Activated CD4-positive, alpha-beta T cell treated with anti-CD3 and anti-CD28 coated beads for 1 hour (primary cell): ENCODE measurements at regions not wholly inside any gene's neighbourhood (a gene's known extent, or its start where the extent isn't known, plus 50 kb on each side); places are given as distances from the start of the nearest gene placed in this dataset.
"Not testable (repeated sequence)": the region's sequence is repeated elsewhere in the genome, so short reads cannot be mapped to it uniquely, and the experiment has no call there.

ENCODE experiments used
- DNase-seq: peaks from one replicate; pipeline ENCODE4 v3.0.0-alpha.2; 2020

DNA sequence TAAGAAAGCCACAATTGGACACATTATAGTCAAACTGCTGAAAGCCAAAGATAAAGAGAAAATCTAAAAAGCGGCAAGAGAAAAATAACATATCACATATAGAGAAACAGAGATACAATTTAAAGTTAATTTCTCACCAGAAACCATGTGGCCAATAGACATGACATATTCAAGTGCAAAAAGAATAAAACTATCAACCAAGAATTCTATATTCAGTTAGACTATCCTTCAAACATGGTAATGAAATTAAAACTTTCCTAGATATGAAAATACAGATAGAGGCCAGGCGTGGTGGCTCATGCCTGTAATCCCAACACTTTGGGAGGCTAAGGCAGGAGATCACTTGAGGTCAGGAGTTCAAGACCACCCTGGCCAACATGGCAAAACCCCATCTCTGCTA is 129.1 kb upstream of the RNF32 start:
- no peak for DNase-seq

DNA sequence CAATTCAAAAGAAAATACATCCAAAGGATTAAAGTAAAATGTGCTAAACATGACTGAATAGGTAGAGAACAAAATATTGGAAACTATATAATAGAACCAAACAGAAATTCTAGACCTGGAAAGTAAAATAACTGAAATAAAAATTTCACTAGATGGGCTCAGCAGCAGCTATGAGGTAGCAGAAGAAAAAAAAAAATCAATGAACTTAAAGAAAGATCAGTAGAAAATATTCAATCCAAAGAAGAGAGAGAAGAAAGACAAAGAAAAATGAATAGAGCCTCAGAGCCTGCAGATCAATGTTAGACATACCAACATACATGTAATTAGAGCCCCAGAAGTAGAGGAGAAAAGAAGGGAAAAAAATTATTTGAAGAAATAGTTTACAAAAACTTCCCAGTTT is 129.6 kb upstream of the RNF32 start:
- DNase-seq = no peak

DNA sequence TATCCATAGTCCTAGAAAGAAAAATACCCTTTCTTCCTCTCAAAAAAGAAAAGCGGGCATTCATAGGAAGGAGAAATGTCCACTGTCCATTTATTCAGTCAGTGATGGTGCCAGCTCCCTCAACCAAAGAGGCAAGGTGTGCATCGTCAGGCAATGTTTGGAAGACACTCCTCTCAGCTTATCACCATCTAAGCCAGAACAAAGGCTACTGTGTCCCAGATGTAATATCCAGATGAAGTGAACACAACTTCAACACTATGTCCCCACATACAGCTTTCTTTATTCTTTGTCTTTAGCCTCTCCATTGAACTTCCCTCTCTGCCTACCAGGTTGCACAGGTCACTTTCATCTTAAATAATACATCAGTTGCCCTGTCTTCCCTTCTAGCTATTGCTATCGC is 131.4 kb upstream of the RNF32 start:
- DNase-seq = no peak

DNA sequence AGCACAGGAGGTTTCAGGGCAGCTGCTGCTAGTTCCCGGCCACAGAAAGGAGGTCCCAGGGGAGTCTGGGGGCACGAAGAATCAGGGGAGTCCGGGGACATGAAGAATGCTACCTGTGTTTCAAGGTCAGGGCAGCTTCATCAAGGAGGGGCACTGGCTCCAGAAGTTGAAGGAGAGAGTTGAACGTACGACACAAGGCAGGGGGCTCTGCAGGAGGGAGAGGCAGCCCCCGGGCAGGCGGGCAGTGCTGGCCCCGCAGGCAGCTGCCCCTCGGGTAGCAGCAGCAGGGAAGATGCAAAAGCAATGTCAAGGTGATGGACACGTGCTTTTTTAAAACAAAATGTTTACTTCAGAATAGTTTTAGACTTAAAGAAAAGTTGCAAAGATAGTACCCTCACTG is 134.7 kb upstream of the RNF32 start:
- DNase-seq = no peak

DNA sequence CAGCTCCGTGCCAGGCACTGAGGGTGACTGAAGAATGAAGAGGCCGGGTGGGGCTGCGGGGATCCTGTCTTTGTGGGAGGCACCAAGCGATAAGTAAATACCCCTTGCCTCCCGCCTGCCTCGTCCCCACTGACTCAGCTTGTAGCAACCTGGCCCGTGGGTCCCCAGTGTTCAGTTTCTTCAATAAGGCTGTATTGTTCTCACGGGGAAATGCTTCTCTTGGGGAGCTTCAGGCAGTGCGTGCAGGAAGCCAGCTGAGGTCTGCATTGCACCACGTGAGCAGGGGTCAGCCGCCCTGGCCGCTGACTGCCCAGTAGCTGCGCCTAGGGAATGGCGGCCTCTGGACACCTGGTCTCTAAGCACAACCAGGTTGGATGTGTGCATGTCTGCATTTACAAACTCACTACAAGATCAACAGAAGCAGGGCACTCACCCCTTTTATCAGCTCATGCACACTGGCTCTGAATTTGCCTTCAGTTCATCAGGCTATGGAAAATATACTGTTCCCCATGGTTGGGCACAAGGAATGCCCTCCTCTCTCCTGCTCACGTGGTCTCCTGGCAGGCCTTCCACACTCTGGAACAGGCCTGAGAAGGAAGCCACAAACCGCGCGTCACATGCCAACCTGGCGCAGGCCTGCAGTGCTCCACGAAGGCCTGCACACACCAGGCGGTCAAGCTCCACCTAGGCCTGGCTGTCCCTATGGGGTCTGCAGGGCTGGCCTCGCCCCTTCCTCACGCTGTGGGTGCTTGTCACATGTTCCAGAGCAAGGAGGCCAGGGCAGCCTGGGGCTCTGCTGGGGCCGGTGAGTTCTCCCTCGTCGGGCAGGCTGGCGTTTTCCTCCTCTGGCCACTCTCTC is 135.7 kb upstream of the RNF32 start:
- no peak for DNase-seq

DNA sequence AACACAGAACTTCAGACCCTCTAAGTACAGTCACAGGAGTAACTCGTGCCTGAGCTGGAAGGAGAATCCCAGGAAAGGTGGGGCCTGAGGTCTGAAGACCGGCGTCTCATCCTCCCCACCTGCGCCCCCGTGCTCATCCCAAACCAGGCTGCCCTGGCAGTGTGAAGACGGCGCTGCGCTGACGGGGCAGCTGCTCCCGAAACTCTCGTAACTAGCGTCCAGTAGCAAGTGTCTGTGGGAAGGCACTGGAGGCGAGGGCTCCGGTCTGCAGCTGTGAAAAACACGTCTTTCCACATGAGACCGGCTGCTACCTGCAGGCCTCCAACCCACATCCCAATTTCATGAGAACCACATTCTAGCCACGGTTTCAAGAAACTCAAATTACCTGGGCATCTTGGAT is 136.6 kb upstream of the RNF32 start:
- DNase-seq = no peak

DNA sequence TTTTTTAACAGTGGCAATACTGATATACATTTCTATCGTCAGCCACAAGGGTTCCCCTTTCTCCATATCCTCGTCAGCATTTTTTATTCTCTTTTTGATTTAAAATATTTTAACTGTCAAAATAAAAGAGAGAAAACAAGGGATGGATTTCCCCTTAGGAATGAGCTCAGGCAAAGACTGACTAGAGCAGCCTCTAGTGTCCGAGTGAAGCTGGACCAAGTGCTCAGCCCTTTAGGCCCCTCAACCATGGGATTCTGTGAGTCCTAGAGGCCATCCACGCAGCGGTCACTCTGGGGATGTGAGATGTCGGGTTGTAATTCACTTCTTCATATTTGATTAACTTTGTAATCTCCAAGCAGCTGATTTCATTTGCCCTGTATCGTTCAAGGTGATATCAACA is 137.4 kb upstream of the RNF32 start:
- no peak for DNase-seq

DNA sequence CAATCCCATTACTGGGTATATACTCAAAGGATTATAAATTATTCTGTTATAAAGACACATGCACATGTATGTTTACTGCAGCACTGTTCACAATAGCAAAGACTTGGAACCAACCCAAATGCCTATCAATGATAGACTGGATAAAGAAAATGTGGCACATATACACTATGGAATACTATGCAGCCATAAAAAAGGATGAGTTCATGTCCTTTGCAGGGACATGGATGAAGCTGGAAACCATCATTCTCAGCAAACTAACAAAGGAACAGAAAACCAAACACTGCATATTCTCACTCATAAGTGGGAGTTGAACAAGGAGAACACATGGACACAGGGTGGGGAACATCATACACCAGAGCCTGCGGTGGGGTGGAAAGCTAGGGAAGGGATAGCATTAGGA is 138.8 kb upstream of the RNF32 start:
- not testable (repeated sequence) for DNase-seq

DNA sequence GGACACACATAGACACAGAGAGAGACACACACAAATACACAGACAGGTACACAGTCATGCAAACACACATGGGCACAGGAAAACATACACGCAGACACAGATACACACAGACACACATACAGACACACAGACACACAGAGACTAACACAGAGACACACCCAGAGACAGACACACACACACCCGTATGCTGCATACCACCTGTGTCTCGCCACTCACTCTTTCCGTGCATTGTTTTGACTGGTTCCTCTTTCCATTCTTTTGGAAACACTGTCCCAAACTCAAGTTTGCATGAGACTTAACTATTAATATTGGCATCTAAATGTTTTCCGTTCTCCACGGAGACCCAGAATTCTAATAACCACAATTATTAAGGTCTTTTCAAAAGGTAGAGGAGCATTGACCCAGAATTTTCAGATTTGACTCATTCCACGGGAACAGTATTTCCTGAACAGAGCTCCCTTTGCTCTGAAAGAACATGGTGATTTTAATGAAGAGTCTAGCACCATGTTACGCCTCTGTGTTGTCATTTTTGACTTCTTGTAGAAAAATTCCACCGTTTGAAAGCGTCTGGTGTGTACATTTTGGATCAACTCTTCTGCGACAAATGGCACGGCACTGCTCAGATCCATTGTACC is 141.2 kb upstream of the RNF32 start:
- DNase-seq = no peak

DNA sequence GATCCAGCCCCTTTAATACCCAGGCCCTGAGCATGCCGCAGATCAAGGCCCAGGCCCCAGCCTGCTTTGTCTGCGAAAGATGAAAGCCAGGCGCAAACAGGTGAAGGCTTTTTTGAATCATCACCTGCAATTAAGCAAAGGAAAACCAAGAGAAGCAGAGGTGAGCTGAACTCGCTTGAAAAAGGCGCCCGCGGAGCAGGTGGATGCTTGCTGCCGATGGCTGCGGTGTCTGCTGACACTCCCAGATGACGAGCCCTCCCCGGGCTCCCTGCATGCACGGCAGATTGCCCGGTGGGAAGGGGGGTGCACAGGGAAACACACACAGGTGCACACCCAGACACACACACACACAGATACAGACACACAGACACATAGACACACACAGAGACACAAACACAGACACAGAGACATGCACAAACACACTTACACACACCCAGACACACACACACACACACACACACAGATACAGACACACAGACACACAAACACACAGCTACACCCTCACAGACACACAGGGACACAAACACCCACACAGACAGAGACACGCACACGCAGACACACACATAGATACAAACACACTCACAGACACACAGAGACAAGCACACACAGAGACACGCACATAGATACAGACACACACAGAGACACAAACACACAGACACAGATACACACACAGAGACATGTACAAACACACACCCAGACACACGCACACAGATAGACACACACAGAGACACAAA is 142.6 kb upstream of the RNF32 start:
- no peak for DNase-seq

DNA sequence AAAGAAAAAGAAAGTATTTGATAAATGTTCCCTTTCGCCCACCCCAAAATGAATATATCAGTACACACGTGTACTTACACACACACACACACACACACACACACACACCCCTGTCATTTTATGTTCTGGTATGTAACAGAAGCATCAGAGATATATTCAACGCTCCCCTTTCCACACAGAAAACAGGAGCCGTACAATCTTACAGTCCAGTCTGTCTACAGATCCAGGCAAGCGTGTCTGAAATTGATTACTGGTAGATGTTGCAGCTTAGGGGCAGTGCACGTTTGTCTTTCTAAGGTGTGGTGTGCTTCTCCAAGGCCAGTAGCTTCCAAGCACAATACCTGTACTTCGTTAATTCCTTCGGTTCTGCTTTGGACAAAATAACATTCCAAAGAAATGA is 143.7 kb upstream of the RNF32 start:
- no peak for DNase-seq

DNA sequence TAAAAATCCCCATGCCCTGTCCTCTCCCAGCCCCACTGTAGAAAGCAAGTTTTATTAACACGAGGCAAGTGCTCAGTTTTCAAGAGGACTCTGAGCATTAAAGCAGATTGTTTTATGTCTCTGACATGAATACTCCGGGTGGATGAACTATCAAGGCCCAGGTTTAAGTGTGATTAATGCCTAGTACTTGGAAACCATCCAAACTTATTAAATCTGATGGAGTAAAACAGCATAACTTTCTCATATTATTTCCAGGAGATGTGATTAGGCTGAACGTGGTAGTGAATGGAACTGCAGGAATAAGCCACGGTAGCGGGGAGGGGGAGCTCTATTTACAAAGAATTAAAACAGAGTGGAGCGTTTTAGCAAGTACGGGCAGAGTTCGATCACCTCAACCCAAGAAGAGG is 144.2 kb upstream of the RNF32 start:
- no peak for DNase-seq

DNA sequence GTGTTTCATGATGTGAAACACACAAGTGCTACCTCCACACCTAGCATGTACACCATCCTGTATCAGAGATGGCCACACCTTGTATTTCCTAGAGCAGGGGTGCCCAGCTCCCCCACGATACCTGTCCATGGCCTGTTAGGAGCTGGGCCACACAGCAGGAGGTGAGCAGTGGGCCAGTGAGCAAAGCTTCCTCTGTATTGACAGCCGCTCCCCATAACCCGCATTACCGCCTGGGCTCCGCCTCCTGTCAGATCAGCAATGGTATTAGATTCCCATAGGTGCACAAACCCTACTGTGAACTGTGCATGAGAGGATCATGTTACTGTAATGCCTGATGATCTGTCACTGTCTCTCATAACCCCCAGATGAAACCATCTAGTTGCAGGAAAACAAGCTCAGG is 145.6 kb upstream of the RNF32 start:
- no peak for DNase-seq

DNA sequence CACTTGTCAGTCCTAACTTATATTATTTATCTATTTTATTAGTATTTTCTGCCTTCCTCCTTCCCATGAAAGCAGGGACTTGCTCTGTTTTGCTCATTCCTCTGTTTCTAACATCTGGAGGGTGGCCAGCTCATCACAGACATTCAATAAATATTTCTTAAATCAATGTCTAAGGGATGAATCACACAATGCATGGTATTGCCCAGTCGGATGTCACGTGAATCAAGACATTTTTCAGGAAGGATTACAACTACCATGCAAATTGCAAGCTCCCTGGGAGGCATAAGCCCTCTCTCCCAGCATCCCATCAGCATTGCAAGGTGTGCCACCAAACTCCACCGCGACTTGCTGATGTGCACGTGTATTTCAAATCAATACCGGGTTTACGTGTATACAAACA is 146.6 kb upstream of the RNF32 start:
- DNase-seq = no peak

DNA sequence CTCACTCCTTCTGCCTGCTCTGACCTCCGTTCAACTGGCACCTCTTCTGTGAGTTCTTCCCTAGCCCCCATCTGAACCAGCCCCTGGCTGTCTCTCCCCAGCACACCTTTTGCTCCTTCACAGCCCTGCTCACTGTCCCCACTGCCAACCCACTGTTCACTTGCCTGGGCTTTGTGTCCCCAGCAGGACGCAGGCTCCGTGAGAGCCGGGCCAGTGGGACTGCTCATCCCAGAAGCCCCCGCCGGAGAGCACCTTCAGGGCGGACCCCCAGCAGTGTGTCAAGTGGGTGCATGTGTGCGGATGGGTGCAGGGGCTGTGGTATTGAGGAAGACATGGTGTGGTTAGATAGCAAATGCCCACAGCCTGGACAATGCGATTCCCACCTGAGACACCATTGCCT is 148.4 kb upstream of the RNF32 start:
- DNase-seq = no peak

DNA sequence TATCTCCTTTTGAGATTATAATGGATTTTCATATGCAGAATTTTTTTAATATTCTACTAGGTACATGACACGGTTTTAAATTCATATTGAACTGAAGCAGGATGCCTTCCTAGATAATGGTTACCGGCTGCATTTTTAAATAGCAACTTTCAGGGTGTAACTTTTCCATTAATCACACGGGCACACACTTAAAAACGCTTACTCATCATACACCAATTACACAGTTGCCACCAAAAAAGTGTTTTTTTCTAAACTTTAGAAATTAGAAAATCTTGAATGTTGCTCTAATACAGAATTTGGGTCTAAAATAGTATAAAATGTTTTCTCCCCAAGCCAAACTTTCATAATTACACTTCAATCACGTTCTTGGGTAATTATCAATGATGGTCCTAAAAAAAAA is 149.1 kb upstream of the RNF32 start:
- DNase-seq = no peak

DNA sequence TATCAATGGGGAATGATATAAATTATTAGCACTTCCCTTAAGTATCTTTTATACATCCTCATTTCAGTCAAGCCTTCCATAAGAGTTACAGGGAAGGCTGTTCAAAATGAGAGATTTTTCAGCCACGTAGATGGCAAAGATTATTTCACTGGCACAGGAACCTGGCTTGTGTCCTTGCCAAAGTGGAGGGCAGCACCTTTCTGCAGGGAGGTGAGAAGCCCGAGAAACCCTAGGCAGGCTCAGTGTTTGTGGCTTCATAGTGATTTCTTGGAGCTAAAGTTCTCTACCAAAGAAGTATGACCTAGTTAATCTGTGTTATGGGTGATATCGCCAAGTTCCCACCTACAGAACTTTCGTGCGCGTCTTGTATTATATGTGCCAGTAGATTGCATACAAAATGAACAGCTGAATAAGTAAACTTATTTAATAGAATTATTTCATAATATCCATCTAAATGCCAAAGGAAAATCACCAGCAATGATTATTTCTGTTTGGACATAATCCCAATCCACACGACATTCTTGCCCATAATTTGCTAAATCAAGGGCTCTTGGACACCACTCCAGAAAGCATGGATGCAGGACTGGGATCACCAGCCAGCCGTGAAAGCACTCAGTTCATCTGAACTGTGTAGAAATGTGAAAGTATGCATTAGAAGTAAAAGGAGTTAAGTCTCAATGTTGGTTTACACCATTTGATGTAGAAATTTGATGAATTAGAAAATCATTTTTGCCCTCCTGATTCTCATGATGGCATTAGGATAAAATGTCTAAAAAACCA is 150.4 kb upstream of the RNF32 start:
- DNase-seq = no peak

DNA sequence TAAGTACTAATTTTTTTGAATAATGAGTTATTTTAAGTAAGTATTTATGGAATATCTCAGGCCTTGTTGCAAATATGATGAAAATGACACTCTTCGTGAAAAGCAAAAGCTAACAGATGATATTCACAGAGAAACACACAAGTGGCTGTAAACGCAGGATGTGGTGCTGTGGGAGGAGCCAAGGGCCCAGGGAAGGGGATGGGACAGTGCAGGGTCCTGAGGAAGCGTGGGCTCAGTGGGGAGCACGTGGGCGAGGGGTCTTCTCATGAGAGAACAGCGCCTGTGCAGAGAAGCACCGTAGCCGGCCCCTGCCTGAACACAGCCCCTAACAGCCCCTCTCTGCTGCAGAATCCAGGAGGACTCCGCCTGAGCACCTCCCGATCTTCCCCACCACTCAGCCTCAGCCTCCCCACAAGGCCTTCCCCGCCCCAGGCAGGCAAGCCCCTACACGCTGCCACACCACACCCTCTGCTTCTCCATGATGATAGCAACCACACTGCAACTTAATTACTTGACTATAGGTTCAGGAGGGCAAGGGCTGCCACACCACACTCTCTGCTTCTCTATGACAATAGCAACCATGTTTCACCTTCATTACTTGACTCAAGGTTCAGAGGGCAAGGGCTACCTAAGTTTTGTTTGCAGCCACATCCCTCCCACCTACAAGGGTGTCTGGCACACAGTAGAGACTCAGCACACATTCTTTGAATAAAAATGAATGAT is 152.6 kb upstream of the RNF32 start:
- no peak for DNase-seq

DNA sequence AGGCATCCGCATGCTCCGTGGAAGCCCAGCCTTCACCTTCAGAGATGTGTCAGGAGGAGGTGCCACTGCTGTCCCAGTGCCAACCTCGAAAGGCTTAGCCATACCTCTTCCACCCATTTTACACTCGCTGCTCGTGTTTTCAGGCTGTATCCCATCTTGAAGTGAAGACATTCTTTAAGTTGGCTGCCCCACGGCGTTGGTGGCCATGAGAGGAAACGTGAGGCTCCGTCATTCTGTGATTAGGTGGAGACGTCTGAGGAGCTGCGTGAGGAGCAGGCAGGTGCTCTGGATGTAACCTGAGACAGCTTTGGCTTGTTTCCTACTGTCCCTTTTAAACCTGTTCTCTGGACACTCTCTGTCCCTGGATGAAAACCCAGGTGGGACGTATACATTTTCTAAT is 159.9 kb upstream of the RNF32 start:
- DNase-seq = no peak

DNA sequence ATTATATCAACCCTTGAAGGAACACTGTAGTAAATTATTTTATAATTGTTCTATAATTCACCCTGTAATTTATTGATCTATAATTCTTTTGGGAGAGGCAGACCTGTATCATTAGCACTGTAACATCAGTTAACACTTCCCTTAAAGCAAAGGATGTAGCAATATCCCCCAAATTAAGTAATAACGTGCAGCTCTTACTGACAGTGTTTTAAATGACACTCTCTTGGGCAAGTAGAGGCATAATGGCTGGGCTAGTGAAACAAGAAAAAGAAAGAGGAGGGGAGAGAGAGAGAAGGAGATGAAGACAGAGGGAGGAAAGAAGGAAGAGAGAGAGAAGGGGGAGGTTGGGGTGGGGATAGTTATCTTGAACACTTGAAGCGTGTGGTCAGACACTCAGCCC is 161.0 kb upstream of the RNF32 start:
- no peak for DNase-seq

DNA sequence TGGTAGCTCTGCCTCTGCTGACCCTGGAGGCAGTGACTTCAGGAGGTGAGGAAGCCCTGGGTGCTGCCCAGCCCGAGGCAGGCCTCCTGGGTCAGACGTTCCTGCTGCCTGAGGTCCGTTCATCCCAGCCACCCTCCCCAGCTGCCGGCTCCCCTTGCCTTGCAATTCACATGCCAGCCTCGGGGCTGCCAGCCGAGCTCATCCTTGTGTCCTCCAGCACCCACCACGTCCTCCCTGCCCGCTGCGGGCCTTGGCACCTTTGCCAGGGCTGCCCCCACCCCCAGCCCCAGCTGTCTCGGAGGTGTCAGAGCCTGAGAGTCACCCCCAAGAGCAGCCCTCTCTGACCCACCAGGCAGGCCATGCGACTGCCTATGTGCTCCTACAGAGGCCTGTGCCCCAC is 162.1 kb upstream of the RNF32 start:
- DNase-seq = no peak

DNA sequence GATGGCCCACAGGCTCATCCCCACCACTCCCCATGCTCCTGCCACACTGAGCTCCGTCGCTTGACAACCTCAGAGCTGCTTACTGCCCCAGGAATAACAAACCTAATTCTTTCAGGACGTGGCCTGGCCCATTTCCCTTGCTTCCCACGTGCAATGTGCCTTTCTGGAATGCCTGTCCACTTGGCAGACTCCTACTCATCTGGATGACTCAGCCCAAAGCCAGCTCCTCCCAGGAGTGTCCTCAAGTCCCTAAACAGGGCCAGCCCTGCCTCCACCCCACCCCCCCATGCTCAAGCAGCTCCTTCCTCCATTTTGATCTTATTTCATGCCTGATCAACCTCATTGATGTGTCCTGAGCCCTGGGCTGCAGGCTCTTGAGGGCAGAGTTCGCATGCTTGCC is 164.9 kb upstream of the RNF32 start:
- no peak for DNase-seq

DNA sequence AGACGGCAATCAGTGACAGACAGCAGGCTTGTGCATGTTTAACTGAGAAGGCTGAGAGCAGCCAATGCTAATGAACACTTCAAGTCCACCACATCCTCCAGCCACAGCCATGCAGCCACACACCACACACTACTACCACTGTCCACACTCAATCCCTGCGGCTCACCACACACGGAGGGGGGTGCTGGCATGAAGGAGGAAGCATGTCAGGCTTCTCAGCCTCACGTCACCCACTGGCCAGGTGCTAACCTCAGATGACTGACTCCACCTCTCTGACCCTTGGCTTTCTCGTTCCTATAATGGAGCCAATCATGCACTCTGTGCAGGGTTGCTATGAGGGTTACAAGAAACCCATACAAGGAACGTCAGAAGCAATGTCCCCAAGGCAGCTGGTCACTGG is 165.4 kb upstream of the RNF32 start:
- DNase-seq = no peak
